K562 (cell line): ENCODE measurements at regions not wholly inside any gene's neighbourhood (a gene's known extent, or its start where the extent isn't known, plus 50 kb on each side); places are given as distances from the start of the nearest gene placed in this dataset.

ENCODE experiments used
- CTCF ChIP-seq, 3 experiments: IDR thresholded peaks in 2 of 3; conservative IDR thresholded peaks in 1 of 3; 2 replicates each; pipeline ENCODE4 v1.5.1; 2011 to 2012; ENCODE audit warnings: low read length in 3 of 3, mild to moderate bottlenecking in 3 of 3, control low read depth in 2 of 3, improper control_type of control experiment in 1 of 3, inconsistent platforms in 1 of 3, low read depth in 1 of 3, mixed read lengths in 1 of 3, moderate library complexity in 1 of 3; ENCODE audit not compliant: insufficient read depth in 2 of 3
- CUX1 ChIP-seq: fragments of 200-800 bp; sonication (Bioruptor generic); IDR thresholded peaks from 2 replicates; pipeline ENCODE4 v1.6.1; 2016; ENCODE audit warnings: missing genetic modification characterization, missing compliant biosample characterization

- TF ChIP-seq CTCF (IDR thresholded peaks at IDR 0.05 in 2 of 3, conservative IDR thresholded peaks at IDR 0.05 in 1 of 3; ENCODE audit: insufficient read depth in 2 of 3, low read depth in 1 of 3, low read length in 3 of 3), result no peak
- no peak for TF ChIP-seq CUX1
- TF ChIP-seq, all 486 proteins: peak for 0
These were observed 165.9 kb upstream of the CACNA1E start (continued) for GRCh38 chr1:181317261-181317930.
